NB4 (cell line): ENCODE measurements at regions not wholly inside any gene's neighbourhood (a gene's known extent, or its start where the extent isn't known, plus 50 kb on each side); places are given as distances from the start of the nearest gene placed in this dataset.

Experiments
- DNase-seq: peaks from one replicate; pipeline ENCODE4 v3.0.0; 2010; ENCODE audit warnings: low read depth
- H3K4me3 ChIP-seq: one replicate; pipeline ENCODE4 v1.5.1; 2011; ENCODE audit warnings: mild to moderate bottlenecking, low read depth, low read length, moderate library complexity
- CTCF ChIP-seq: IDR thresholded peaks from one replicate; pipeline ENCODE4 v1.5.1; 2012; ENCODE audit warnings: low read depth, low read length
- MAX ChIP-seq: IDR thresholded peaks from 2 replicates; pipeline ENCODE4 v1.6.1; 2011; ENCODE audit warnings: low read depth, low read length
- MYC ChIP-seq: IDR thresholded peaks from 2 replicates; pipeline ENCODE4 v1.6.1; 2011; ENCODE audit warnings: low read depth, low read length
- POLR2A ChIP-seq: IDR thresholded peaks from 2 replicates; pipeline ENCODE4 v1.6.1; 2011; ENCODE audit warnings: mild to moderate bottlenecking; ENCODE audit not compliant: insufficient read length; ENCODE audit errors: extremely low read depth

GRCh38 chr12:112714166-112714710 is 77.3 kb upstream of the RPH3A start:
- DNase-seq = no peak
- no peak for TF ChIP-seq MAX
- no peak for TF ChIP-seq POLR2A
- no peak for TF ChIP-seq CTCF
- TF ChIP-seq MYC = no peak
- no peak overlapping the region for H3K4me3 ChIP-seq

DNA sequence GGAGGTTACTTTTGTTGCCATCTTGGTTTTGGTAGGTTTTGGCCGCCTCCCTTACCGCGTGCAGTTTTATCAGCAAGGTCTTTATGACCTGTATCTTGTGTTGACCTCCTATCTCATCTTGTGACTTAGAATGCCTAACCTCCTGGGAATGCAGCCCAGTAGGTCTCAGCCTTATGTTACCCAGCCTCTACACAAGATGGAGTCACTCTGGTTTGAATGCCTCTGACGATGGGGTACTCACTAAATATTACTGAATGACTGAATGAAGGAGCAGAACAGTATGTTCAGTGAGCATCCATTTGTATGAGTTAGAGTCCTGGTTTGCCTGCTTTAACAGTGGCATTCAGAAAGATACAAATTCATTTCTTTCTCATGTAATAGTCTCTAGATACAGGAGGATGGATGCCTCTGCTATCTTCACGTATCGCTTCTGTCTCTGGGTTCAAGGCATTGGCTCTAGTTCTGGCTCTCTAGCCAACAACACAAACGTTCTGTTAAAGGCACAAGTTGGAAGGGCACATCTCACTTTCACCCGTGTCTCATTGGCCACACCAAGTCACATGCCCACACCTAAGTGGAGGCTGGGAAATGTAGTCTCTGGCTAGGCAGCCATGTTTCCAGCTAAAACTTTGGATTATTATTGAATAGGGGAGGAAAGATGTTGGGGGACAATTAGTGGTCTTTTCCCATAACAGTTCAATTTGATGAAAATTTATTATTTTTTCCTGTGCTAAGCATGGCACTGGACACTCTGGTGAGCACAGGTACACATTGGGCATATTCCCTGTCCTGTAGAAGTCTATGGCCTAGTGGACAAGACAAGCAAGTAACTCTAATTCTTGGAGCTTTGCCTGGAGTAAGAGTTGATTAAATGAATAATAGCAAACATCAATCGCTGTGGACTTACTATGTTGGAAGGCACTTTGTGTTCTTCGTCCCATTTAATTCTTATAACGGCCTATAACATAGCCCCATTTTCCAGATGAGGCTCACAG is 75.2 kb upstream of the RPH3A start:
- no peak overlapping the region for H3K4me3 ChIP-seq
- DNase-seq = peak; percentile 18
- TF ChIP-seq MAX (peak; percentile 67; the same call in 1 of the 2 replicates), CTCF (no peak)

DNA sequence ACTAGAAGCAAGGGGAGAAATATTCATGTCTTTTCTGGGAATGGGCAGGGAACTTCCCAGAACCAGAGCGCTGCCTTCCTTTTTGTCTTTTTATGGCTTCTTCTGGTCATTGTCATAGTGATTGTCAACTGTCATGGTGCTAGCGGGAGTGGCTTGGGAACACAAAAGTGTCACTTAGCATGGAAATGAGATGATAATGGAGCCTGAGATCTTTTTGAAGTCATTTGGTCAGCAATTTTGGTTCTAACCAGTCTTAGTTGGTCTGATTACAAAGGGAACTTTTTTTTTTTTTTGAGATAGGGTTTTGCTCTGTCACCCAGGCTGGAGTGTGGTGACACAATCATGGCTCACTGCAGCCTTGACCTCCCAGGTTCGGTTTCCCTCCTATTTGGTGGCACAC is 62.7 kb upstream of the RPH3A start:
- TF ChIP-seq MYC (no peak), POLR2A (no peak), MAX (no peak), CTCF (no peak)

DNA sequence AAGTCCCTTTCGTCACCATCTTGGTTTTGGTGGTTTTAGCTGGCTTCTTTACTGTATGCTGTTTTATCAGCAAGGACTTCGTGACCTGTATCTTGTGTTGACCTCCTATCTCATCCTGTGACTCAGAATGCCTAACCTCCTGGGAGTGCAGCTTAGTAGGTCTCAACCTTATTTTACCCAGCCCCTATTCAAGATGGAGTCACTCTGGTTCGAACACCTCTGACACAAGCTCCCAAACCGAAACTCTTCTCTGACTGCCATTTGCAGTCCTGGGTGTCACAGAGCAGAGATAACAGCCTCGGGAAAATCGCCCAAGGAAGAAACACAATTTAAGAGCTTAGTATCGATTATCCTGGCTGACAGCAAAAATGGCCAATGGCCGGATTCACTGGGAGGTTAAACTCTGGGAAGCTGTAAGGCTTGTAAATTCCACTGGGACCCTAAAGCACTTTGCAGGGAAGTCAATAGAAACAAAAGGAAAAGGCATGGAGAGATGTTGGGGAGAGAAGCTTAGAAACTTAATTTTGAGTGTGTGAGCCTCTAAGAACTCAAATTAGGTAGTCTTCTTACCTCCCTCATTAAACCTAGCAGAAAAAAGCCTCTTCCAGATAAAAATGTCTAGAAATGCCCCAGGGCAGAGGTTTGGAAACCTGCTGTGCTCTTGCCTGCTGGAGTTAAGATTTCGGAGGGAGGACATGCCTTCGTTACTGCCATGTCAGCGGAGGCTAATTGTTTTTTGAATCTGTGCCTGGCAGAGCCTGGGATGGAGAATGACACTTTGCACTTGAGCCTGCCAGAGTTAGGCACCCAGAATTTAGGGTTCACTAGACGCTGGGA is 56.5 kb upstream of the RPH3A start:
- no peak overlapping the region for H3K4me3 ChIP-seq
- DNase-seq = no peak
- TF ChIP-seq MYC = no peak
- TF ChIP-seq POLR2A = no peak
- no peak for TF ChIP-seq MAX
- TF ChIP-seq CTCF = no peak

More for the DNA sequence above, 62.7 kb upstream of the RPH3A start:
- DNase-seq = no peak
- H3K4me3 ChIP-seq = no peak overlapping the region

- no peak overlapping the region for H3K4me3 ChIP-seq
- no peak for DNase-seq
- TF ChIP-seq POLR2A (no peak), MYC (no peak), MAX (no peak), CTCF (no peak)
Measured at GRCh38 chr12:112738531-112738930, 53.0 kb upstream of the RPH3A start.
